GM23338 (cell line): ENCODE measurements at regions not wholly inside any gene's neighbourhood (a gene's known extent, or its start where the extent isn't known, plus 50 kb on each side); places are given as distances from the start of the nearest gene placed in this dataset.
"Not testable (repeated sequence)": the region's sequence is repeated elsewhere in the genome, so short reads cannot be mapped to it uniquely, and the experiment has no call there.

ENCODE experiments used
- EZH2 ChIP-seq: fragments of 200-600 bp; sonication (generic); IDR thresholded peaks from one replicate; pipeline ENCODE4 v1.8.0; 2017; ENCODE audit warnings: antibody characterized with exemption, mild to moderate bottlenecking, low read depth; ENCODE audit not compliant: unreplicated experiment
- POLR2AphosphoS5 ChIP-seq: IDR thresholded peaks from 2 replicates; pipeline ENCODE4 v1.6.1; 2016; ENCODE audit warnings: antibody characterized with exemption, low read depth
- REST ChIP-seq: IDR thresholded peaks from one replicate; pipeline ENCODE4 v1.6.1; 2018; ENCODE audit warnings: antibody characterized with exemption; ENCODE audit not compliant: unreplicated experiment
- TF ChIP-seq, protein P1 (sequence below), 2 experiments: fragments of 200-600 bp in 1 of 2; sonication (generic) in 1 of 2; conservative IDR thresholded peaks; 2 replicates each; pipeline versions ENCODE4 v1.5.1 to v1.6.1; 2016 to 2017; ENCODE audit warnings: antibody characterized with exemption in 2 of 2, low read depth in 2 of 2, mild to moderate bottlenecking in 2 of 2, moderate library complexity in 1 of 2

DNA sequence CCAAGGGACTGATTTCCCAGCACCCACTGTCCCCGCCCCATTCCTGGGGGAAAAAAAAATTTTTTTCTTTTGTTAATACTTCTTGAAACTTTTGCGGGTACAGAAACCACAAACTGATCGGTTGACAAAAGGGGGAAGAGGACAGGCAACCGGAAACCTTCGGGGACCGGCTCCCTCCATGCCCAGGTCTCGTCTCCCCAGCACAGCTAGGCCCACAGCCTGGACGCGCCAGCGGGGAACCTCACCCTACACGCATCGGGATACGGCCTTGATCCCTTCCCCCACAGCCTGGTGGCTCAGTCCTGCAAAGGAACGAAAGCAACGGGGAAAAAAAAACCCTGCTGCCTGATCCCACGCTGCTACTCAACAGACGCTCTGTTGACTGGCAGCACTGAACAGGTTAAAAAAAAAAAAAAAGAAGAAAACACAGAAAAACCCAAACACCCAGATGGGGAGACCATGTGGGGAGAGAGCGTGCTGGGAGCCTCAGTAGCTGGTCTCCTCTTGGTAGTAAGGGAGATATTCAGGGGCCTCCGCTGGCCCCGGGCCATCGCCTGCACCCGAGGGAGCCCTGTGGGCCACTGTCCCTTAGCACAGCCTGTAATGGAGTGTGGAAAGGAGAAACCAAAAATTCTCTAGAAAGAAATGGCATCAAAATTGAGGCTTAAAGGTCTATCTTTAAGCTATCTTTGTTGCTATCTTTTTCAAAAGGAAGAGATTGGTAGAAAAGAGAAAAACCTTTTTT is 185.7 kb downstream of the POTEC start:
- TF ChIP-seq, protein P1, sequence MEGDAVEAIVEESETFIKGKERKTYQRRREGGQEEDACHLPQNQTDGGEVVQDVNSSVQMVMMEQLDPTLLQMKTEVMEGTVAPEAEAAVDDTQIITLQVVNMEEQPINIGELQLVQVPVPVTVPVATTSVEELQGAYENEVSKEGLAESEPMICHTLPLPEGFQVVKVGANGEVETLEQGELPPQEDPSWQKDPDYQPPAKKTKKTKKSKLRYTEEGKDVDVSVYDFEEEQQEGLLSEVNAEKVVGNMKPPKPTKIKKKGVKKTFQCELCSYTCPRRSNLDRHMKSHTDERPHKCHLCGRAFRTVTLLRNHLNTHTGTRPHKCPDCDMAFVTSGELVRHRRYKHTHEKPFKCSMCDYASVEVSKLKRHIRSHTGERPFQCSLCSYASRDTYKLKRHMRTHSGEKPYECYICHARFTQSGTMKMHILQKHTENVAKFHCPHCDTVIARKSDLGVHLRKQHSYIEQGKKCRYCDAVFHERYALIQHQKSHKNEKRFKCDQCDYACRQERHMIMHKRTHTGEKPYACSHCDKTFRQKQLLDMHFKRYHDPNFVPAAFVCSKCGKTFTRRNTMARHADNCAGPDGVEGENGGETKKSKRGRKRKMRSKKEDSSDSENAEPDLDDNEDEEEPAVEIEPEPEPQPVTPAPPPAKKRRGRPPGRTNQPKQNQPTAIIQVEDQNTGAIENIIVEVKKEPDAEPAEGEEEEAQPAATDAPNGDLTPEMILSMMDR (conservative IDR thresholded peaks at IDR 0.05; ENCODE audit: low read depth in 2 of 2) = not testable (repeated sequence)
- TF ChIP-seq POLR2AphosphoS5, EZH2, REST: not testable (repeated sequence)
